ENCODE measurements at regions not wholly inside any gene's neighbourhood (a gene's known extent, or its start where the extent isn't known, plus 50 kb on each side); places are given as distances from the start of the nearest gene placed in this dataset.

DNA sequence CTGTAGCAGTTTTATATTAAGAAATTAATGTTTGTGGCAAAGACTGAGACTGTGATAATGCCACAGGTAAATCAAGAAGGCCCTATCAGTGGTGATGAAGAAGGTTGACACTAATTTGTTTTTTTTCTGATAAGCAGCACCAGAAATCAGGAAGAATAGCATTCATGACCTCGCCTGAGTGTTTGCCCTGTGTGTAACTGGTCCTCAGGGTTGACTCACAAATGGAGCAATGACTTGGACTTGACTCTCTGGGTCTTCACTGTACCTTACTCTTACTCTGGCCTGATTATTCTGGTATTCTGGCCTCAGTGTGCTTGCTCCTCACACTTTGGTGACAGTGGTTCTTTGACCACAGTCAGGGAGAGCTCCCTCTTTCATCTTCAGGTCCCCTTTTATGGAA, 243.9 kb downstream of the HAO1 start:
- TF ChIP-seq, protein P1, sequence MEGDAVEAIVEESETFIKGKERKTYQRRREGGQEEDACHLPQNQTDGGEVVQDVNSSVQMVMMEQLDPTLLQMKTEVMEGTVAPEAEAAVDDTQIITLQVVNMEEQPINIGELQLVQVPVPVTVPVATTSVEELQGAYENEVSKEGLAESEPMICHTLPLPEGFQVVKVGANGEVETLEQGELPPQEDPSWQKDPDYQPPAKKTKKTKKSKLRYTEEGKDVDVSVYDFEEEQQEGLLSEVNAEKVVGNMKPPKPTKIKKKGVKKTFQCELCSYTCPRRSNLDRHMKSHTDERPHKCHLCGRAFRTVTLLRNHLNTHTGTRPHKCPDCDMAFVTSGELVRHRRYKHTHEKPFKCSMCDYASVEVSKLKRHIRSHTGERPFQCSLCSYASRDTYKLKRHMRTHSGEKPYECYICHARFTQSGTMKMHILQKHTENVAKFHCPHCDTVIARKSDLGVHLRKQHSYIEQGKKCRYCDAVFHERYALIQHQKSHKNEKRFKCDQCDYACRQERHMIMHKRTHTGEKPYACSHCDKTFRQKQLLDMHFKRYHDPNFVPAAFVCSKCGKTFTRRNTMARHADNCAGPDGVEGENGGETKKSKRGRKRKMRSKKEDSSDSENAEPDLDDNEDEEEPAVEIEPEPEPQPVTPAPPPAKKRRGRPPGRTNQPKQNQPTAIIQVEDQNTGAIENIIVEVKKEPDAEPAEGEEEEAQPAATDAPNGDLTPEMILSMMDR (IDR thresholded peaks at IDR 0.05): no peak
- no peak for TF ChIP-seq POLR2A (IDR thresholded peaks at IDR 0.05)
- no peak for DNase-seq
- no peak overlapping the region for H3K27ac ChIP-seq
- no peaks in the 10 kb centered on the region for H3K27me3 ChIP-seq
- no peaks in the 10 kb centered on the region for H3K9me3 ChIP-seq
- H3K4me3 ChIP-seq: no peak overlapping the region
- H3K4me1 ChIP-seq: no peaks in the 10 kb centered on the region
- H3K36me3 ChIP-seq: no peaks in the 10 kb centered on the region

DNA sequence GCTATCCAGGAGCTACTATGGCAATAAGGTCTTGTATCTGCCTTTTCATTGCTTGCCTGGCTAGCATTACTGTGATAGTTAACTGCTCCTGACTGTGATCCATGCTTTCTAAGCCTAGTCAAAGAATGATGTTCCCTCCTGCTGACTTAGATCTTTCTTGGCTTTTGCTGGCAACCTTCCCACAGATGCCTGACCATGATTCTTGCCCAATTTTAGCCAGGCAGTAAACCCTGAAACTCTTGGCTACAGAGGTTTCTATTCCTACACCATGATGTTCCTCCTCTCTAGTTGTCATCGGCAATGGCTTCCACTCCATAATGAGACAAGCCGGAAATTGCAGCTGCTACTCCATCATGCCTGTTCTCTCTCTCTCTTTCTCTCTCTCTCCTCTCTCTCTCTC, 238.1 kb downstream of the HAO1 start:
- Histone ChIP-seq H3K4me1 (no peaks in the 10 kb centered on the region), H3K4me3 (no peak overlapping the region), H3K9me3 (no peaks in the 10 kb centered on the region), H3K27me3 (no peaks in the 10 kb centered on the region), H3K36me3 (no peaks in the 10 kb centered on the region), H3K27ac (no peak overlapping the region)
- no peak for TF ChIP-seq POLR2A (IDR thresholded peaks at IDR 0.05)
- TF ChIP-seq, protein P1 (IDR thresholded peaks at IDR 0.05): no peak
- no peak for DNase-seq

DNA sequence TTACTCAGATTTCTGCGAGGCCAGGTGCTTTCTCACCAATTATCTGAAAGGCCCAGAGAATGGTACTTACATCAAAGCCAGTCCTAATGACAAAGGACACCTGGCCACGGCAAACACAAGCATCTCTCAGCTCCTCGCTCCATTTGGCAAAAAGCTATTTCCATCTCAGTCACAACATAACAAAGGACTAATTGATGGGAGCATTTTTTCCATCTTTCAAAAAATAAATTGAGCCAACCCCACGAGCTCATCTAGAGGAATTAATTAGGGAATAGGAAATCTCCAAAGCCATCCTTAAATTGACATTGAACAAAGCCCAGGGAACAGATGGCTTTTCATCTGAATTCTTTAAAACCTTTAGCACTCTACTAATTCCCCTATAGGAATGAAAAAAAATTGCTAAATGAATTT, 236.7 kb downstream of the HAO1 start:
- Histone ChIP-seq H3K9me3 (no peaks in the 10 kb centered on the region), H3K27ac (no peak overlapping the region), H3K4me3 (no peak overlapping the region), H3K36me3 (no peaks in the 10 kb centered on the region), H3K4me1 (no peaks in the 10 kb centered on the region), H3K27me3 (no peaks in the 10 kb centered on the region)
- DNase-seq: no peak
- TF ChIP-seq, protein P1 (IDR thresholded peaks at IDR 0.05): no peak
- TF ChIP-seq POLR2A (IDR thresholded peaks at IDR 0.05): no peak

DNA sequence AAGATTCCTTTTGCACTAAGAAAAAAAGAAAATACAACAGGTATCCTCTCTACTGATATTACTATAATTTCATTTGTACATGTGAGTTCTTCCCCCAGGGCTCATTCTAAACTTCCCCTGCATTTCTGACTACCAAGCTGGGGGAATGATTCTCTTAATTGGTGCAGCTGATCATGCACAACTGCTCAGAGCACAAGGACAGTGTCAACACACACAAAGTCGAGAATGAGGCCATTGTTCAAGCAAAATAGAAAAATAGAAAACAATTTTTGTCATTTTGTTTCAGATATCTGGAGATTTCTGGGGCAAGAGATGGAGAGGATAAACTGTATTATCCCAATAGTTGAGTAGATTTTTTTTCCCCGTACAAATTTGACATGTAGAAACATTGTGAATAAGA, 236.3 kb downstream of the HAO1 start:
- no peak for DNase-seq

DNA sequence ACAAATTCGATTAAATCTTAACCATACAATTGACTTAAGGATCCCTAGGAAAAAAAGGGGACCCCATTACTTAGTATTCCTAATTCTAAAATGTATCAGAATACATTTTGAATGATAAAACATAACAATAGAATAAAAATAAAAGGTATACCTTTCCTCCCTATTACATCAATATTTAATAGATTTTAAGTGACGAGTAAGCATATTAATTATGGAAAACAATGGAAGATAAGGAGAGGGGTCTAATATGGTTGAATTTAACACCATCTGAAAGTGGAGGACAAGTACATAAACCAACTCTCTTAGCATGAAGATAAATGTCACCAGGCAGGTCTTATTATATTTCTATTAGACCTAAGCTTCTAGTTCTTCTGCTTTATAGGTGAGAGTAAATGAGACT, 232.1 kb downstream of the HAO1 start:
- H3K4me1 ChIP-seq: no peaks in the 10 kb centered on the region
- TF ChIP-seq, protein P1 (IDR thresholded peaks at IDR 0.05): no peak
- H3K9me3 ChIP-seq: no peaks in the 10 kb centered on the region
- DNase-seq: no peak
- H3K27ac ChIP-seq: no peak overlapping the region
- H3K27me3 ChIP-seq: no peaks in the 10 kb centered on the region
- H3K4me3 ChIP-seq: no peak overlapping the region
- H3K36me3 ChIP-seq: no peaks in the 10 kb centered on the region

More for the DNA sequence above, 236.3 kb downstream of the HAO1 start:
- H3K9me3 ChIP-seq: no peaks in the 10 kb centered on the region
- TF ChIP-seq, protein P1 (IDR thresholded peaks at IDR 0.05): no peak
- no peak for TF ChIP-seq POLR2A (IDR thresholded peaks at IDR 0.05)
- H3K4me3 ChIP-seq: no peak overlapping the region
- H3K27ac ChIP-seq: no peak overlapping the region
- H3K4me1 ChIP-seq: no peaks in the 10 kb centered on the region
- H3K27me3 ChIP-seq: no peaks in the 10 kb centered on the region
- no peaks in the 10 kb centered on the region for H3K36me3 ChIP-seq

DNA sequence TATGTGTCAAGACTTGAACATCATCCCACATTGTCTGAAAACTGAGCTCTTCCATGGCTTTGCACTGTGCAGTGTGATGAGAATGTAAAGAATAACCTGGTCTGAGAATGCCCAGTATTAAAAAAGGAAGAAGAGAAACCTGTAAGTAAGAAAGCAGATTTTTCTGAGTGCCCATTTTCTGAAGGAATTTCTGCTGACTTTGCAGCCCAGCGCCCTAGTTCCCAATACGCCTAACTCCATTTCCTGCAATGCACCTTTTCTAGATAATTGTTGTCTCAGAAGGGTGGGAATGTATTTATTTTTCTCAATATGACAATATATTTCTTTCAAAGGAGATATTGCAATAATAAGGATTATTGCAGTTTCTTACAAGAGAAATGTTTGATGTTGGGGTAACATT, 231.5 kb downstream of the HAO1 start:
- no peak for DNase-seq
- Histone ChIP-seq H3K4me1 (no peaks in the 10 kb centered on the region), H3K27me3 (no peaks in the 10 kb centered on the region), H3K4me3 (no peak overlapping the region), H3K27ac (no peak overlapping the region), H3K36me3 (no peaks in the 10 kb centered on the region), H3K9me3 (no peaks in the 10 kb centered on the region)
- no peak for TF ChIP-seq POLR2A (IDR thresholded peaks at IDR 0.05)
- TF ChIP-seq, protein P1 (IDR thresholded peaks at IDR 0.05): no peak

Measured in Peyer's patch (tissue), 4 donors.